HL-60 (cell line): ENCODE measurements at regions not wholly inside any gene's neighbourhood (a gene's known extent, or its start where the extent isn't known, plus 50 kb on each side); places are given as distances from the start of the nearest gene placed in this dataset.

ENCODE experiments used
- DNase-seq, 2 experiments: peaks; one replicate each; pipeline ENCODE4 v3.0.0-alpha.2; 2010 to 2020; ENCODE audit warnings: low read depth in 1 of 2, low spot score in 1 of 2
- H3K27ac ChIP-seq: fragments of 250-450 bp; sonication (Bioruptor Pico); replicated peaks from 2 replicates; pipeline ENCODE4 v1.5.1; 2020; ENCODE audit warnings: mild to moderate bottlenecking, moderate library complexity
- H3K27me3 ChIP-seq: fragments of 250-450 bp; sonication (Bioruptor Pico); 2 replicates; pipeline ENCODE4 v1.5.1; 2021; ENCODE audit warnings: mild to moderate bottlenecking, moderate library complexity; ENCODE audit not compliant: insufficient read depth, poor library complexity, severe bottlenecking
- H3K4me3 ChIP-seq: replicated peaks from 2 replicates; pipeline ENCODE4 v1.5.1; 2011; ENCODE audit warnings: mild to moderate bottlenecking, control low read depth, low read length; ENCODE audit not compliant: insufficient read depth
- CTCF ChIP-seq: IDR thresholded peaks from one replicate; pipeline ENCODE4 v1.5.1; 2011; ENCODE audit warnings: low read length, control low read depth, inconsistent platforms; ENCODE audit not compliant: insufficient read depth
- GABPA ChIP-seq: IDR thresholded peaks from 2 replicates; pipeline ENCODE4 v1.6.1; 2012; ENCODE audit warnings: low read depth
- POLR2AphosphoS5 ChIP-seq: IDR thresholded peaks from 2 replicates; pipeline ENCODE4 v1.6.1; 2012; ENCODE audit warnings: low read depth
- REST ChIP-seq: IDR thresholded peaks from 2 replicates; pipeline ENCODE4 v1.6.1; 2012; ENCODE audit warnings: low read depth; ENCODE audit not compliant: insufficient replicate concordance
- SPI1 ChIP-seq: IDR thresholded peaks from 2 replicates; pipeline ENCODE4 v1.6.1; 2012; ENCODE audit warnings: low read depth, mild to moderate bottlenecking, borderline replicate concordance

DNA sequence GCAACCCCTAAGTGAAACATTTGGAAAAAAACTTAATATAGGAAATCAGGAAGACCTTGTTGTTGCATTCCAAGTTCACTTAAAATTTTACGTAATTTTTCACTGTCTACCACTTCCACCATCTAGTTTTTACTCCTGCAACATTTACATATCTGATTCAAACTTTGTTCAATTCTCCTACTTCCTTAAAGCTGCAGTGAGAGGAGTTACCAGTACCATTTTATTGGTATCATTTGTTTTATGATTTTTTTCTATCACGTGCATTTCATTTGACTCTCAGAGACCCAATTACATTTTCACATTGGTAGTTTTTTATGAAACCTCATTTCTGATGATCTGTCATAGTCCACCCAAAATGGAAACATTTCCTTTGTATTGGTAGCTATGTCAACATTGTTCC is 284.9 kb upstream of the MDFIC2 start:
- Histone ChIP-seq H3K4me3 (no peak overlapping the region), H3K27me3 (peaks cover 3% of the 10 kb centered on the region), H3K27ac (no peak overlapping the region)
- TF ChIP-seq POLR2AphosphoS5 (no peak), GABPA (no peak)
- no peak for DNase-seq

DNA sequence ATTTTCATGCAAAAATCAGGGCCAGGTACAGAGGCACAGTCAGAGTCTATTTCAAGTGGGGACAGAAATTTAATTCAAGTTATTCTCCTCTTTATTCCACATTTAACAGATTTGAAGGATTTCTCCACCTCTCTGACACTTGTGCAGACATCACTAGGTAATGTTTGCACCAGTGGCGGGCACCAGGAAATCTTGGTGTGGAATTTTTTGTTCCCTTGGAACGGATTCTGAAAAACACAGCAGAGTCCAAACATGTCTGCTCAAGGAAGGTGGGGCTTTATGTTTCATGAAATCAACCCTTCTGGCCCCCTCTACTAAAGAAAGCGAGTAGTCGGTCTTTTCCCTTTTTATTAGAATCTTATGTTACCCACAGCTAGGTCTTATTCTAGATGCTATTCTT is 271.2 kb upstream of the MDFIC2 start:
- TF ChIP-seq CTCF (no peak), GABPA (no peak), REST (no peak), POLR2AphosphoS5 (no peak), SPI1 (no peak)
- Histone ChIP-seq H3K4me3 (no peak overlapping the region), H3K27me3 (no peaks in the 10 kb centered on the region), H3K27ac (no peak overlapping the region)
- DNase-seq = no peak

DNA sequence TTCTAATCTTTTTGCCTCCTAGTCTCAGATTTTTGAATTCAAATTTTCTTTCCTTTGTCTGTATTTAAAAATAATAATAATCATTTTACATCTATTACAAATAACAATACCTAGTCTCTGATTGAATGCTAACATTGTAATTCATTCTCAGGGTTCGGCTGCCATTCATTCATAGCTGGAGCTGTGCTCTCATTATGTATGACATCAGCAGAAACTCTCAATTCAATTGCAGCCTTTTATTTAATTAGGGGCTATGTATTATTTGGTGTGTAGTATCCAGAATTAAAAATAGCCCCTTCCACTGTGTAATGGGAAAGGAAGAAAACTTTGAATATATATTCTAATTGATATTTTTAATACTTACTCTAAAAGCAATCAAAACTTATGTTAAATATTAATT is 270.4 kb upstream of the MDFIC2 start:
- no peak overlapping the region for H3K27ac ChIP-seq
- DNase-seq = no peak
- H3K27me3 ChIP-seq = no peaks in the 10 kb centered on the region
- no peak overlapping the region for H3K4me3 ChIP-seq
- TF ChIP-seq SPI1 (no peak), GABPA (no peak), CTCF (no peak), REST (no peak), POLR2AphosphoS5 (no peak)

DNA sequence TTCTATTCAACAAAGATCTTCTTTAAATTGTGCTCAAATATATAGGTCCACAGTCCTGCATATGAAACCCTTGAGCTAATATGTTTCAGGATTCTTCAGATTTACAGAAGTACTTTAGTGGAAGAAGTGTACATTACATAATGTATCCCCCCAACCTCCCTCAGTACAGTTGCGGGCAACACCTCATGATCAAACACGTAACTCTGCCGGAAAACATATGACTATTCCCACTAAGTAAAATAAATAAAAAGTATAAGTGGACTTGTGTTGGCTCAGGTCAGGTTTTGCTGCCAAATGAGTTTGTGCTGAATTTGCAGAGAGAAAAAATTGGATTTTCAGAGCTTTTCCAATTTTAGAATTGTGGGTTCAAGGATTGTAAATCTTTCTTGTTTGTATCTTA is 267.6 kb upstream of the MDFIC2 start:
- no peak for TF ChIP-seq REST
- TF ChIP-seq CTCF = no peak
- no peak for TF ChIP-seq GABPA
- TF ChIP-seq SPI1 = no peak
- TF ChIP-seq POLR2AphosphoS5 = no peak
- Histone ChIP-seq H3K4me3 (no peak overlapping the region), H3K27ac (no peak overlapping the region), H3K27me3 (no peaks in the 10 kb centered on the region)
- no peak for DNase-seq
